ENCODE measurements at regions not wholly inside any gene's neighbourhood (a gene's known extent, or its start where the extent isn't known, plus 50 kb on each side); places are given as distances from the start of the nearest gene placed in this dataset.

GRCh38 chr11:110921742-110922521, 209.7 kb upstream of the ARHGAP20 start:
- no peak overlapping the region for H2AFZ ChIP-seq (ENCODE audit: low read length)
- H3K4me1 ChIP-seq (ENCODE audit: low read length), result peaks cover 7% of the 10 kb centered on the region; the same call in 1 of the 2 replicates
- no peak overlapping the region for H3K9ac ChIP-seq (ENCODE audit: low read length)
- no peak overlapping the region for H3K27ac ChIP-seq (ENCODE audit: low read length)
- TF ChIP-seq CTCF (IDR thresholded peaks at IDR 0.05; ENCODE audit: low read length), result no peak
- no peaks in the 10 kb centered on the region for H3F3A ChIP-seq (ENCODE audit: insufficient read depth, low read length)
- no peak overlapping the region for H3K4me2 ChIP-seq (ENCODE audit: low read depth, low read length)
- DNase-seq, result no peak
- H3K27me3 ChIP-seq (replicated peaks; ENCODE audit: insufficient read depth, low read length), result no peaks in the 10 kb centered on the region
- H3K9me3 ChIP-seq (replicated peaks; ENCODE audit: insufficient read depth, low read length), result no peaks in the 10 kb centered on the region
- H4K20me1 ChIP-seq (ENCODE audit: insufficient read depth, low read length), result no peaks in the 10 kb centered on the region
- H3K36me3 ChIP-seq (replicated peaks; ENCODE audit: insufficient read depth, low read length), result no peaks in the 10 kb centered on the region
- H3K9me2 ChIP-seq (replicated peaks; ENCODE audit: insufficient read depth, low read length), result no peaks in the 10 kb centered on the region
- H3K4me3 ChIP-seq (ENCODE audit: low read length), result no peak overlapping the region
- no peaks in the 10 kb centered on the region for H3K79me2 ChIP-seq (ENCODE audit: low read length)

- peak overlapping the region; percentile 57 for H3K4me2 ChIP-seq (ENCODE audit: low read depth, low read length)
- peaks cover 7% of the 10 kb centered on the region; the same call in 1 of the 2 replicates for H3K4me1 ChIP-seq (ENCODE audit: low read length)
- H2AFZ ChIP-seq (ENCODE audit: low read length), result peak overlapping the region; percentile 85
- H3K9me3 ChIP-seq (replicated peaks; ENCODE audit: insufficient read depth, low read length), result no peaks in the 10 kb centered on the region
- no peaks in the 10 kb centered on the region for H4K20me1 ChIP-seq (ENCODE audit: insufficient read depth, low read length)
- H3K27me3 ChIP-seq (replicated peaks; ENCODE audit: insufficient read depth, low read length), result no peaks in the 10 kb centered on the region
- H3K9me2 ChIP-seq (replicated peaks; ENCODE audit: insufficient read depth, low read length), result no peaks in the 10 kb centered on the region
- no peak for TF ChIP-seq EZH2 (optimal IDR thresholded peaks at IDR 0.05; ENCODE audit: low read depth, low read length)
- no peak for TF ChIP-seq CTCF (IDR thresholded peaks at IDR 0.05; ENCODE audit: low read length)
- no peak for TF ChIP-seq EZH2phosphoT487 (IDR thresholded peaks at IDR 0.05; ENCODE audit: low read length)
- H3K79me2 ChIP-seq (ENCODE audit: low read length), result no peaks in the 10 kb centered on the region
- no peaks in the 10 kb centered on the region for H3F3A ChIP-seq (ENCODE audit: insufficient read depth, low read length)
- peak; percentile 52 for DNase-seq
- peak overlapping the region; percentile 21; the same call in 1 of the 2 replicates for H3K27ac ChIP-seq (ENCODE audit: low read length)
- H3K9ac ChIP-seq (ENCODE audit: low read length), result peak overlapping the region; percentile 14; the same call in 1 of the 2 replicates
- no peaks in the 10 kb centered on the region for H3K36me3 ChIP-seq (replicated peaks; ENCODE audit: insufficient read depth, low read length)
- H3K4me3 ChIP-seq (ENCODE audit: low read length), result peak overlapping the region; percentile 19
Measured at GRCh38 chr11:110919241-110919922, 207.1 kb upstream of the ARHGAP20 start.

GRCh38 chr11:110918351-110918750, 206.1 kb upstream of the ARHGAP20 start:
- Histone ChIP-seq H3K36me3 (replicated peaks; ENCODE audit: insufficient read depth, low read length) (no peaks in the 10 kb centered on the region), H3K9me3 (replicated peaks; ENCODE audit: insufficient read depth, low read length) (no peaks in the 10 kb centered on the region), H3K79me2 (ENCODE audit: low read length) (no peaks in the 10 kb centered on the region), H2AFZ (ENCODE audit: low read length) (no peak overlapping the region), H3K4me3 (ENCODE audit: low read length) (no peak overlapping the region), H3K4me2 (ENCODE audit: low read depth, low read length) (no peak overlapping the region), H3K9me2 (replicated peaks; ENCODE audit: insufficient read depth, low read length) (no peaks in the 10 kb centered on the region), H4K20me1 (ENCODE audit: insufficient read depth, low read length) (no peaks in the 10 kb centered on the region), H3K27me3 (replicated peaks; ENCODE audit: insufficient read depth, low read length) (no peaks in the 10 kb centered on the region), H3K9ac (ENCODE audit: low read length) (no peak overlapping the region), H3F3A (ENCODE audit: insufficient read depth, low read length) (no peaks in the 10 kb centered on the region), H3K4me1 (ENCODE audit: low read length) (peaks cover 7% of the 10 kb centered on the region; the same call in 1 of the 2 replicates), H3K27ac (ENCODE audit: low read length) (no peak overlapping the region)
- DNase-seq, result no peak
- TF ChIP-seq EZH2phosphoT487 (IDR thresholded peaks at IDR 0.05; ENCODE audit: low read length) (no peak), EZH2 (optimal IDR thresholded peaks at IDR 0.05; ENCODE audit: low read depth, low read length) (no peak), CTCF (IDR thresholded peaks at IDR 0.05; ENCODE audit: low read length) (no peak)

Measured in MM.1S (cell line).